ENCODE measurements at regions not wholly inside any gene's neighbourhood (a gene's known extent, or its start where the extent isn't known, plus 50 kb on each side); places are given as distances from the start of the nearest gene placed in this dataset.

DNA sequence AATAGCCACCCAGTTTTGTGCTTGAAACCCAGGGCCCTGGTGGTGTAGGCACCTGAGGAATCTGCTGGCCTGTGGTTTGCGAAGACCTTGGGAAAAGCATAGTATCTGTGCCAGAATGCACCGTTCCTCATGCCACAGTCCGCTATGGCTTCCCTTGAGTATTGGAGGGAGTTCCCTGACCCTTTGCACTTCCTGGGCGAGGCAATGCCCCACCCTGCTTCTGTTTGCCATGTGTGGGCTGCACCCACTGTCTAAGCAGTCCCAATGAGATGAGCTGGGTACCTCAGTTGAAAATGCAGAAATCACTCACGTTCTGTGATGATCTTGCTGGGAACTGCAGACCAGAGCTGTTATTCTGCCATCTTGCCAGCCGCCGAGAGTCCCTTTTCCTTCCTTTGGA, 483.5 kb downstream of the AGTPBP1 start:
- TF ChIP-seq POLR2A (IDR thresholded peaks at IDR 0.05) (no peak), CTCF (IDR thresholded peaks at IDR 0.05) (no peak), POLR2AphosphoS5 (IDR thresholded peaks at IDR 0.05) (no peak), EP300 (IDR thresholded peaks at IDR 0.05) (no peak)
